Ovary (tissue), 3 donors: ENCODE measurements at regions not wholly inside any gene's neighbourhood (a gene's known extent, or its start where the extent isn't known, plus 50 kb on each side); places are given as distances from the start of the nearest gene placed in this dataset.

Experiments used
- CTCF ChIP-seq, 3 donors: fragments of 450-650 bp in 2 of 3; fragments of 200-600 bp in 1 of 3; IDR thresholded peaks; one replicate each; pipeline versions ENCODE4 v1.5.1 to v1.8.0; 2016 to 2022; ENCODE audit warnings: antibody characterized with exemption in 3 of 3, mild to moderate bottlenecking in 1 of 3
- EP300 ChIP-seq: sonication (generic); formaldehyde crosslinking; IDR thresholded peaks from one replicate; pipeline ENCODE4 v1.6.1; 2017; ENCODE audit warnings: antibody characterized with exemption
- POLR2A ChIP-seq: fragments of 450-650 bp; IDR thresholded peaks from one replicate; pipeline ENCODE4 v1.6.1; 2017; ENCODE audit warnings: antibody characterized with exemption, mild to moderate bottlenecking, moderate library complexity
- donor health status: DM: no; HTN: no; CAD: no.

DNA sequence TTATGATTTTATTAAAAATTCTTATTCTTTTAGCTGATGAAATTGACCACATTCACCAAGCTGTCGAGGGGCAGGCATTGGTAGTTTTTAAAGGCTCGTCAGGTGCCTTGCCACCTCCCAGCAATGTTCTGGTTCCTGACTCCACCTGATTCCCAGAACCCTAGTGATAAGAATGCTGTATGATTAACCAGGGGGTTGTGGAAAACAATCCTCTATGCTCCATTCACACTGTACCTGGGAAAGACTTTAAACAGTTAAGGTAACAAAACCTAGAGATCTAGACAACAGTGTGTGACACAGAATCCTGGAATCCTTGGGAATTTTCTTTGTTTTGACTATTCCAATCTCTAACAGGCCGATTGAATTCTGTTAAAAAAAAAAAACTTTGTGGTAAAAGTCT, 165.7 kb upstream of the OLIG3 start:
- TF ChIP-seq CTCF (IDR thresholded peaks at IDR 0.05): no peak
- TF ChIP-seq EP300: no peak
- TF ChIP-seq POLR2A: no peak
